Tibial nerve (tissue), 3 donors: ENCODE measurements at regions not wholly inside any gene's neighbourhood (a gene's known extent, or its start where the extent isn't known, plus 50 kb on each side); places are given as distances from the start of the nearest gene placed in this dataset.

ENCODE experiments used
- POLR2A ChIP-seq, 2 donors: fragments of 450-650 bp; IDR thresholded peaks; one replicate each; pipeline ENCODE4 v1.6.1; 2017; ENCODE audit warnings: antibody characterized with exemption in 2 of 2, mild to moderate bottlenecking in 2 of 2, moderate library complexity in 2 of 2
- TF ChIP-seq, protein P1 (sequence below), 5 experiments: fragments of 200-600 bp in 3 of 5; fragments of 450-650 bp in 2 of 5; sonication (generic) in 3 of 5; IDR thresholded peaks; one replicate each; pipeline ENCODE4 v1.5.1; 2016 to 2019; ENCODE audit warnings: antibody characterized with exemption in 5 of 5, mild to moderate bottlenecking in 3 of 5, moderate library complexity in 2 of 5

DNA sequence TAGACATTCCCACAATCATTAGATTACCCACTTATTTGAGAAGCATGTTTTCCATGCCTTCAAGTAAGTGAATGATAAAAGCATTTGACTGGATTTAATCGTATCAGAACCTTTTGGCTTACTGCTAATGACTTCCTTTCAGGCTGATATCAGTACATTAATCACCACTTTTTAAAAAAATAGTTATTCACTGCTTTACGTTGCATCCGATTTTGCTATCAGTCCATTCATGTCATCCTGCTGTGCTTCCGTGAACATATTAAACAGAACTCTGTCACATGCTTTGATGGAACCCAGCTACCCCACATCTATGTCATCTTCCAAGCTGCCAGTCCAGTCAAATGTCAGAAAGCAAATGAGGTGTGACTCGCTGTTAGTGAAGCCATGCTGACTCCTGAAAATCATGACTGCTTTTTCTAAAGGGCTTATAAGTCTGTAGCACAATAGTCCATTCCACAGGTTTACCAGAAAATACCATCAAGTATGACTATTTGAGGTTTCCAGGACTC, 440.9 kb downstream of the IRS2 start:
- no peak for TF ChIP-seq POLR2A (IDR thresholded peaks at IDR 0.05)
- TF ChIP-seq, protein P1, sequence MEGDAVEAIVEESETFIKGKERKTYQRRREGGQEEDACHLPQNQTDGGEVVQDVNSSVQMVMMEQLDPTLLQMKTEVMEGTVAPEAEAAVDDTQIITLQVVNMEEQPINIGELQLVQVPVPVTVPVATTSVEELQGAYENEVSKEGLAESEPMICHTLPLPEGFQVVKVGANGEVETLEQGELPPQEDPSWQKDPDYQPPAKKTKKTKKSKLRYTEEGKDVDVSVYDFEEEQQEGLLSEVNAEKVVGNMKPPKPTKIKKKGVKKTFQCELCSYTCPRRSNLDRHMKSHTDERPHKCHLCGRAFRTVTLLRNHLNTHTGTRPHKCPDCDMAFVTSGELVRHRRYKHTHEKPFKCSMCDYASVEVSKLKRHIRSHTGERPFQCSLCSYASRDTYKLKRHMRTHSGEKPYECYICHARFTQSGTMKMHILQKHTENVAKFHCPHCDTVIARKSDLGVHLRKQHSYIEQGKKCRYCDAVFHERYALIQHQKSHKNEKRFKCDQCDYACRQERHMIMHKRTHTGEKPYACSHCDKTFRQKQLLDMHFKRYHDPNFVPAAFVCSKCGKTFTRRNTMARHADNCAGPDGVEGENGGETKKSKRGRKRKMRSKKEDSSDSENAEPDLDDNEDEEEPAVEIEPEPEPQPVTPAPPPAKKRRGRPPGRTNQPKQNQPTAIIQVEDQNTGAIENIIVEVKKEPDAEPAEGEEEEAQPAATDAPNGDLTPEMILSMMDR (IDR thresholded peaks at IDR 0.05): no peak
